ENCODE measurements at regions not wholly inside any gene's neighbourhood (a gene's known extent, or its start where the extent isn't known, plus 50 kb on each side); places are given as distances from the start of the nearest gene placed in this dataset.

GRCh38 chr3:168622795-168623194 is 527.1 kb upstream of the GOLIM4 start:
- no peaks in the 10 kb centered on the region for H3K36me3 ChIP-seq (ENCODE audit: insufficient read depth, low read length)
- TF ChIP-seq EP300 (conservative IDR thresholded peaks at IDR 0.05; ENCODE audit: poor library complexity, severe bottlenecking) = no peak
- no peak for TF ChIP-seq EZH2 (IDR thresholded peaks at IDR 0.05; ENCODE audit: borderline replicate concordance, insufficient read depth, low read length, poor library complexity, severe bottlenecking)
- TF ChIP-seq RAD21 (conservative IDR thresholded peaks at IDR 0.05) = no peak
- TF ChIP-seq, protein P1, sequence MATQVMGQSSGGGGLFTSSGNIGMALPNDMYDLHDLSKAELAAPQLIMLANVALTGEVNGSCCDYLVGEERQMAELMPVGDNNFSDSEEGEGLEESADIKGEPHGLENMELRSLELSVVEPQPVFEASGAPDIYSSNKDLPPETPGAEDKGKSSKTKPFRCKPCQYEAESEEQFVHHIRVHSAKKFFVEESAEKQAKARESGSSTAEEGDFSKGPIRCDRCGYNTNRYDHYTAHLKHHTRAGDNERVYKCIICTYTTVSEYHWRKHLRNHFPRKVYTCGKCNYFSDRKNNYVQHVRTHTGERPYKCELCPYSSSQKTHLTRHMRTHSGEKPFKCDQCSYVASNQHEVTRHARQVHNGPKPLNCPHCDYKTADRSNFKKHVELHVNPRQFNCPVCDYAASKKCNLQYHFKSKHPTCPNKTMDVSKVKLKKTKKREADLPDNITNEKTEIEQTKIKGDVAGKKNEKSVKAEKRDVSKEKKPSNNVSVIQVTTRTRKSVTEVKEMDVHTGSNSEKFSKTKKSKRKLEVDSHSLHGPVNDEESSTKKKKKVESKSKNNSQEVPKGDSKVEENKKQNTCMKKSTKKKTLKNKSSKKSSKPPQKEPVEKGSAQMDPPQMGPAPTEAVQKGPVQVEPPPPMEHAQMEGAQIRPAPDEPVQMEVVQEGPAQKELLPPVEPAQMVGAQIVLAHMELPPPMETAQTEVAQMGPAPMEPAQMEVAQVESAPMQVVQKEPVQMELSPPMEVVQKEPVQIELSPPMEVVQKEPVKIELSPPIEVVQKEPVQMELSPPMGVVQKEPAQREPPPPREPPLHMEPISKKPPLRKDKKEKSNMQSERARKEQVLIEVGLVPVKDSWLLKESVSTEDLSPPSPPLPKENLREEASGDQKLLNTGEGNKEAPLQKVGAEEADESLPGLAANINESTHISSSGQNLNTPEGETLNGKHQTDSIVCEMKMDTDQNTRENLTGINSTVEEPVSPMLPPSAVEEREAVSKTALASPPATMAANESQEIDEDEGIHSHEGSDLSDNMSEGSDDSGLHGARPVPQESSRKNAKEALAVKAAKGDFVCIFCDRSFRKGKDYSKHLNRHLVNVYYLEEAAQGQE (IDR thresholded peaks at IDR 0.05; ENCODE audit: borderline replicate concordance) = no peak
- TF ChIP-seq, protein P2, sequence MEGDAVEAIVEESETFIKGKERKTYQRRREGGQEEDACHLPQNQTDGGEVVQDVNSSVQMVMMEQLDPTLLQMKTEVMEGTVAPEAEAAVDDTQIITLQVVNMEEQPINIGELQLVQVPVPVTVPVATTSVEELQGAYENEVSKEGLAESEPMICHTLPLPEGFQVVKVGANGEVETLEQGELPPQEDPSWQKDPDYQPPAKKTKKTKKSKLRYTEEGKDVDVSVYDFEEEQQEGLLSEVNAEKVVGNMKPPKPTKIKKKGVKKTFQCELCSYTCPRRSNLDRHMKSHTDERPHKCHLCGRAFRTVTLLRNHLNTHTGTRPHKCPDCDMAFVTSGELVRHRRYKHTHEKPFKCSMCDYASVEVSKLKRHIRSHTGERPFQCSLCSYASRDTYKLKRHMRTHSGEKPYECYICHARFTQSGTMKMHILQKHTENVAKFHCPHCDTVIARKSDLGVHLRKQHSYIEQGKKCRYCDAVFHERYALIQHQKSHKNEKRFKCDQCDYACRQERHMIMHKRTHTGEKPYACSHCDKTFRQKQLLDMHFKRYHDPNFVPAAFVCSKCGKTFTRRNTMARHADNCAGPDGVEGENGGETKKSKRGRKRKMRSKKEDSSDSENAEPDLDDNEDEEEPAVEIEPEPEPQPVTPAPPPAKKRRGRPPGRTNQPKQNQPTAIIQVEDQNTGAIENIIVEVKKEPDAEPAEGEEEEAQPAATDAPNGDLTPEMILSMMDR (IDR thresholded peaks at IDR 0.05; ENCODE audit: poor library complexity, severe bottlenecking) = no peak
- no peak for TF ChIP-seq TAF1 (IDR thresholded peaks at IDR 0.05; ENCODE audit: low read depth)
- no peak for TF ChIP-seq SMC3 (conservative IDR thresholded peaks at IDR 0.05; ENCODE audit: poor library complexity)
- no peak for TF ChIP-seq MXI1 (conservative IDR thresholded peaks at IDR 0.05; ENCODE audit: poor library complexity, severe bottlenecking)
- no peak for TF ChIP-seq POLR2AphosphoS5 (IDR thresholded peaks at IDR 0.05)
- no peaks in the 10 kb centered on the region for H3K79me2 ChIP-seq (replicated peaks; ENCODE audit: insufficient read depth, low read length)
- H3F3A ChIP-seq (ENCODE audit: insufficient read depth, low read length, poor library complexity, severe bottlenecking) = no peaks in the 10 kb centered on the region
- no peaks in the 10 kb centered on the region for H4K20me1 ChIP-seq (ENCODE audit: insufficient read depth)
- no peaks in the 10 kb centered on the region for H3K9me2 ChIP-seq (ENCODE audit: insufficient read depth, low read length)
- H3K27me3 ChIP-seq (ENCODE audit: insufficient read depth, low read depth, low read length) = no peaks in the 10 kb centered on the region
- no peak overlapping the region for H2AFZ ChIP-seq (ENCODE audit: low read depth, low read length)
- H3K4me3 ChIP-seq (ENCODE audit: low read length) = no peak overlapping the region
- no peak overlapping the region for H3K4me2 ChIP-seq (ENCODE audit: low read length)
- no peak overlapping the region for H3K9ac ChIP-seq (ENCODE audit: low read length)
- H3K9me3 ChIP-seq (ENCODE audit: low read length) = no peaks in the 10 kb centered on the region
- no peak overlapping the region for H3K27ac ChIP-seq (ENCODE audit: low read length)

- Histone ChIP-seq H3K4me3 (ENCODE audit: low read length) (no peak overlapping the region), H3K36me3 (ENCODE audit: insufficient read depth, low read length) (no peaks in the 10 kb centered on the region), H4K20me1 (ENCODE audit: insufficient read depth) (no peaks in the 10 kb centered on the region), H3F3A (ENCODE audit: insufficient read depth, low read length, poor library complexity, severe bottlenecking) (no peaks in the 10 kb centered on the region), H3K27ac (ENCODE audit: low read length) (no peak overlapping the region), H2AFZ (ENCODE audit: low read depth, low read length) (no peak overlapping the region), H3K9me3 (ENCODE audit: low read length) (no peaks in the 10 kb centered on the region), H3K9ac (ENCODE audit: low read length) (no peak overlapping the region), H3K9me2 (ENCODE audit: insufficient read depth, low read length) (no peaks in the 10 kb centered on the region), H3K4me2 (ENCODE audit: low read length) (no peak overlapping the region), H3K27me3 (ENCODE audit: insufficient read depth, low read depth, low read length) (no peaks in the 10 kb centered on the region), H3K79me2 (replicated peaks; ENCODE audit: insufficient read depth, low read length) (no peaks in the 10 kb centered on the region)
- TF ChIP-seq EZH2 (IDR thresholded peaks at IDR 0.05; ENCODE audit: borderline replicate concordance, insufficient read depth, low read length, poor library complexity, severe bottlenecking) = no peak
- no peak for TF ChIP-seq TAF1 (IDR thresholded peaks at IDR 0.05; ENCODE audit: low read depth)
- peak; percentile 72 for TF ChIP-seq RAD21 (conservative IDR thresholded peaks at IDR 0.05)
- TF ChIP-seq POLR2AphosphoS5 (IDR thresholded peaks at IDR 0.05) = no peak
- TF ChIP-seq MXI1 (conservative IDR thresholded peaks at IDR 0.05; ENCODE audit: poor library complexity, severe bottlenecking) = no peak
- peak; percentile 70 for TF ChIP-seq SMC3 (conservative IDR thresholded peaks at IDR 0.05; ENCODE audit: poor library complexity)
- TF ChIP-seq, protein P2 (IDR thresholded peaks at IDR 0.05; ENCODE audit: poor library complexity, severe bottlenecking) = peak; percentile 66
Measured at GRCh38 chr3:168620854-168621253, 525.1 kb upstream of the GOLIM4 start.
